Activated CD4-positive, alpha-beta T cell treated with anti-CD3 and anti-CD28 coated beads, Interleukin-2, amount 50 U/mL, for 16 hours (primary cell): ENCODE measurements at regions not wholly inside any gene's neighbourhood (a gene's known extent, or its start where the extent isn't known, plus 50 kb on each side); places are given as distances from the start of the nearest gene placed in this dataset.
A peak's percentile ranks its signal among the peaks of the same experiment; 100 is the strongest.
"Not testable (repeated sequence)": the region's sequence is repeated elsewhere in the genome, so short reads cannot be mapped to it uniquely, and the experiment has no call there.

Experiments used
- DNase-seq: peaks from one replicate; pipeline ENCODE4 v3.0.0-alpha.2; 2020

DNA sequence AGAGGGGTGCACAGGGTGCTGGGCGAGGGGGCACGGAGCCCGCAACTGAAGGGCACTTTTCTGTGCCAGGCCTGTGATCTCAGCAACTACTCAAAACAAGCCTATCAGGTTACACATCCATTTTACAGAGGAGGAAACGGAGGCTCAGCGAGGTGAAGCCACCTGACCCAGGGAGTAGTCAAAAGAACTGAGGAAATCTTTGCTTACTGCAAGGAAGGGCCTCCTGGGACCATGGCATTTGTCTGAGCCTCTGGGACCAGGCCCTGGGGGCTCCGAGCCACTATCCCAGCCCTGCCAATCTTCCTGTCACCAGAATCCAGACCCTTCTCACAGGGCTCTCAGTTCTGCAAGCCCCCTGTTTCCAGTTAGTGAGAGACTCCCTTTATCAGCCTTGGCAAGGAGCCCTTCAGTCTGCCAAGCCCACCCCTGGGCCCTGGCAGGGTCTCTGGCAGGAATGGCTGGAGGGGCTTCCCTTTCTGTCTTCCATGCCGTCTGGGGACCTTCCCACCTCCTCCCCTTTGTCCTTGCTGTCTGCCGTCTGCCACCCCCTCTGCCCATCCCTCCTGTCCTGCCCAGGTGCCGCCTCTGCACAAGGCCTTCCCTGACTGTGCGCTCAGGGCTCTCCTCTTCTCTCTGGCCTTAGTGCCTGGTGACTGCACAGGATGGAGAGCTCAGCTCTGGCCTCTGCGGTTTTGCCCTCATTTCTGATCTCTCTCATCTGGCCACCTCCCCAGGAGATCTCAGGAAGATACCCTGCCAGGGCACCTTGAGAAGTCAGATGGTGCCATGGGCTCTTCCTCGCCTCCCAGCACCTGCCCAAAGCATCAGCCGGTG, 194.7 kb upstream of the GLI2 start:
- no peak for DNase-seq

- no peak for DNase-seq
Observed at GRCh38 chr2:120541553-120541932, 194.1 kb upstream of the GLI2 start.

DNA sequence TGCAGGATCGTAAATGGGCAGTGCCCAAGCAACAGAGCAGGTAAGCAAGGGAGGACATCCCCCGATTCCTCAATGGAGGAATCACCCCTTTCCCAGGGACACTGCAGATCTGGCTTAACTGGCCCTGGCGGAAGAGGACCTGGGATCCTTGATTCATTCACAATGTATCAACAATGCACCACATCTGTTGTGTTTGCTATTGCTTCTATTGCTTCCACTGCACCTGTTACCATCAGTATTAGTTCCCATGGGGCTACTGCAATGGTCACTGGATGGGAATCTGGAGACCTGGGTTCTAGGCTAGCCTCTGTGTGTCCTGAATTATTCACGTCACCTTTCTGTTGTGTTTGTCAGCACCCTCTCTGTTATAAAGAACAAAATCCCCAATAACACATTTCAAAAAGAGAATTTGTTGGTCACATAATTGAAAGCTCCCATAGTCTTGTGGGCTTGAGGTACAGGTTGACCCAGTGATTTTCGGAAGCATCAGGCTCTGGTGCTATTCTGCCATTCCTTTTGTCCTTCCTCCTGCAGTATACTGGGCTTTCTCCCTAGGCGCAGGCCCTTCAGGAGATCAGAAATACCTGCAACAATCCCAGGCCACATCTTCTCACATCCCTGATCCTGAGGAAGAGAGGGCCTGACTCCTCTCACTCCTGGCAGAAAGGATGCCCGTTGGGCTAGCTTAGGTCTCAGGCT, 193.5 kb upstream of the GLI2 start:
- DNase-seq = no peak

DNA sequence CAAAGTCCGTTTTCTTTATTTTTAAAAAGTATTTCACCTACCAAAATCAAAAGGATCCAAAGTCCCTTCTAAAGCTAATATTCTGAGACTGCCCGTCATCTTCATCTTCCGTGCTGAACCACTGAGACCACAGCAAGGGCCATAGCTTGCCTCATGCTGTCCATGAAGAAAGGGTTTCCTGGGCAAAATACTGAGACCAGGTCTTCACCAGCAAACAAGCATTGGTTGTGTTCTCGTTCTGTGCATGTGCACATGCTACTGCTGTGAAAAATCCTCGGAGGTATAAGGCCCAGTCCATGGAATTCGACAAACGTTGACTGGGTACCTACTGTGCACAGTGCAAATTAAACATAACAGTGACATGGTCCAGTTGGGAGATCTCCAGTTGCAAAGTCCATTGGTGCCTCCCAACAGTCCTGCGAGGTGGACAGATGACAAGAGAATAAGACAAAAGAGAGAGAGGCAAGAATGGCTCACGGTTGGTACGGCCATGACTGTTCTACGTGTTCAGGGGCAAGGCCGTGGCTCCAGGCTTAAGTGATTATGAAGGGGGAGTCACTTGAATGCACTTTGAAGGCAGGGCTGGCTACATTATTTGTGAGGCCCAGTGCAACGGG, 192.6 kb upstream of the GLI2 start:
- DNase-seq = no peak

DNA sequence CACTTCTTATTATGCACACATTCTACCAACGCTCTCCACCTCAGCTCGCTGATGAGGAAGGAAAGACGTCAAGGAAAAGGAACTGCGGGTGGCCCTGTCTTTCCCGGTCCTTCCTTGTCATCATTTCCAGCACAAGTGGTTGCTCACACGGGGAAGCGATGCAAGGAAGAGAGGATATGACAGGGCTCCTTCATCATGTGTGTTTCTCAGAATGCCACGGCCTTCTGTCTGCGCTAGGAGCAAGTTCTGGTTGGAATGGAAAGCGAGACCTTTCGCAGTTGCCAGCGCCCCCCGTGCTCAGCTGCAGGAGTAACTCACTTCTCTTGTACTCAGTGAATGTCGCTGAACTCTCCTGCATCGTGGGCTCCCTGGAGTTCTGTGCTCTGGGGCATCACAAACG, 191.8 kb upstream of the GLI2 start:
- DNase-seq = no peak

- no peak for DNase-seq
Observed at GRCh38 chr2:120544522-120544921, 191.1 kb upstream of the GLI2 start.

- not testable (repeated sequence) for DNase-seq
Observed at GRCh38 chr2:120545007-120545406, 190.7 kb upstream of the GLI2 start.

- DNase-seq = no peak
Observed at GRCh38 chr2:120545521-120546047, 190.1 kb upstream of the GLI2 start.

DNA sequence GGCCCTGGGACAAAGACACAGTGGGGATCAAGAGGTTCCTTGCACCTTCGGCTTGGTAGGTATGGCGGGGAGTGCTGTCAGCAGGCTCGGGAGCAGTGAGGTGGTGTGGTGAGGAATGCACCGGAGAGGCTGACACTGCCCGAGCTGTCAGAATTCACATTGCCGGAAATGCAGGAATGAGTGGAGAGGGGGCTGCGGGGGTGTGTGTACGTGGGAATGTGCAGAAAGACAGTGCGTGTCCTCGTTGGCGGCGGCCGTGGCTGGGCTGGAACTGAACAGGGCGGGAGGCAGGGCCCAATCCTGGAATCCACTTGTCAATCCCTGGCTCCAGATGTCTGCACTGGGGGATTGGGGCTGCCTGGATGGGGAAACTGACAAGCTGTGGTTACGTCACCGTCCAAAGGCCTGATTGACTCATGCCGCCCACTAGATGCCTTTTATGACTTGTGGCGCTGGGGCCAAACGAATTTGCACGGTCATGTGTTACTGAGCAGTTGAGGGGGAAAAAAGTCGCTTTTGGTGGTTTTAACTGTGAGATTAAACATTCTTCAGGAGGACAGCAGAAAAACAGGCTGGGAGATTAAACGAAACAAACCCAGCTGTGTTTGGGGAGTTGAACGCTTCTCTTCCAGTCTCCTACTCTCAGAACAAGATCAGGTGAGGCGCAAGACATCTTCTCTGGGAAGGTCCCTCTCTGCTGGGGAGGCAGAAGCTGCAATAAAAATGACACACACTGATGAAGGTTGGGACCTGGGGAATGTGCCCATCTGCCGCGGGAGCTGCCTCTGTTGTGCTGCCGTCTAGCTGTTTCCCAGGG, 189.4 kb upstream of the GLI2 start:
- DNase-seq = no peak

DNA sequence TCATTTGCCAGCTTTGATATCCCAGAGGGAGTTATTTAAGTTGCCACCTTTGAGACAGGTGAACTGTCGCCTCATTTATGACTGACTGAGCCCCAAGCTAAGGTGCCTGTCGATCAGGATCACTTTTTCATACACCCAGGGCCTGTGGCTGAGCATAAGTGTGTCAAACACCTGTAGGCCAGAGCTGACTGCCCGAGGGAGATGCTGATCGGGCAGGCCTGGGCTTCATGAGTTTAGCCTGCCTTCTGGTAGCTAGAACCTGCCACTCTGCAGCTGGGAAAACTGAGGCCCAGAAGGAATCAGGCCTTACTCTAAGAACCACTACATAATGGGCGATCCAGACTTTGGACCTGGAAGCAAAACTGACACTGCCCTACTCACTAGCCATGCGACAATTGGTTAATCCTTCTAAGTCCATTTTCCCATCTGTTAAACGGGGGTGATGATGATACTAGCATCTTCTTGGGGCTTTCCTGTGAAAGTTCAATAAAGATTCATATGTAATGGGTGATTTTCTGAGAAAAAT, 188.7 kb upstream of the GLI2 start:
- DNase-seq = no peak

- no peak for DNase-seq
Observed at GRCh38 chr2:120547662-120548061, 188.0 kb upstream of the GLI2 start.

DNA sequence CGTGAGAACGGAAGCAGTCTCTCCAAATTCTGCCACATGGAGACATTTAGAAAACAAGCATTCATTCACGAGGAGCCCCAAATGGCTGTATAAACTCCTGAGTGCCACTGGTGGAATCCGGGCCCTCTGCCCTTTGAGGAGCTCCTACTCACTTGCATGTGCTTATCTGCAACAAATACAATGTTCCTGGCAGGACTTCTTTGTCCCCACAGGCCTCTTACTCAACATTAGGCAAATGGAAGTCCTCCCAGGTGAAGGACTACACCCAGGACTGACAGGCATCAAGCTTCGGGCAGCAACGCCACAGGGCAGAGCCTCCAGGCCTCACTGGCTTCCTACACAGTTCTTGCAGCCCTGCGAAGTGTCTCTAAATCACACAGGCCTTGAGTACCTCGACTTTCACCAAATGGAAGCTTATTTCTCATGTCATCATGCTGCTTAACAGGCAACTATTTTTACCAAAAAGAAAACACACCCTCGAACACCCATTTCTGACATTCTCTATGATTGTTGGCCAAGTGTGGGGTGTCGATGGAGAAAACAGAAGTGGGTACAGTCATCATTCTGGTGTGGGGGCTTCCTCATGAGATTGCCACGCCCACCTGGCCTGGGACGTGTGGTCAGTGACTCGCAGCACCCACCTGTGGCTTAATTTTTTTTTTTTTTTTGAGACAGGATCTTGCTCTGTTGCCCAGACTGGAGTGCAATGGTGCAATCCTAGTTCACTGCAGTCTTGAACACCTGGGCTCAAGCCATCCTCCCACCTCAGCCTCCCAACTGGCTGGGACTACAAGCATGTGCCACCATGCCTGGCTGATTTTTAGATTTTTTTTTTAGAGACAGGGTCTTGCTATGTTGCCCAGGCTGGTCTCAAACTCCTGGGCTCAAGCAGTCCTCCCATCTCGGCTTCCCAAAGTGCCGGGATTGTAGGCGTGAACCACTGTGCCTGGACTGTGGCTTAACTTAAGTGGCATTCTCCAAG, 186.8 kb upstream of the GLI2 start:
- no peak for DNase-seq

GRCh38 chr2:120549841-120550240, 185.8 kb upstream of the GLI2 start:
- DNase-seq = no peak

DNA sequence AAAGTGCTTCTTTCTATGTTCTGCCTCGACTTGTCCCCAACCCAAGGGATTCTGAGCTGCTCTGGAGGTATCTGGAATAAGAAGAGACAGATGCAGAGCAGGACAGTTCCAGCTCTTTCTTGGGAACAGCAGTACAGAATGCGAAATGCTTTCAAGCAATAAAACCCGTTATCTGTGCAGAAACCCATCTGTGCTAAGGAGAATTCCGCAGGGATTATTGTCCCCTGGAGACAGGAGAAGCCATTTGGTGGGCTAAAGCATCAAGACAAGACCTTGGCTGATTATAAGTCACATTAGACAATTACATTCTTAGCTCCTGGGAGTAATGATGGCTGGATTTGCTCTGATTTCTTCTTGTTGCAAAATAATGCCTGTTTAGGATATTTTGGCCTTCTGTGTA, 185.4 kb upstream of the GLI2 start:
- no peak for DNase-seq

GRCh38 chr2:120550893-120551446, 184.7 kb upstream of the GLI2 start:
- no peak for DNase-seq

GRCh38 chr2:120551522-120551921, 184.1 kb upstream of the GLI2 start:
- DNase-seq = no peak

DNA sequence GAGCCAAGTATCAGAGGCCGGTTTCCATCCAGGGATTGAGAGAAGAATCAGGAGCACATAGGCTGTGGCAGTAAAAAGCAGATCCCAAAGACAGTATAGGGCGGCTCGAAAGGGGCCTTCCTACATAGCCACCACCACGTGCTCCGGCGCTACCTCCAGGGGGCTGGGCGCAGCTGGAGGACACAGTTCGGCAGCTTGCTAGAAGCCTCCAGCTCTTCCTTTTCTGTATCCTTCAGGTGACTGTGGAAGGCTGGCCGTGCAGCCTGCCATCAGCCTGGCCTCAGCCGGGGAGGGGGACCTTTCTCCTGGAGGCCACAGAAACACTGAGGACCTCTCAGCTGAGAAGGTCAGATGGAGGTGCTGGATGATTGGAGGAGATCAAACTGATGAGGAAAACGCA, 183.6 kb upstream of the GLI2 start:
- DNase-seq = no peak

DNA sequence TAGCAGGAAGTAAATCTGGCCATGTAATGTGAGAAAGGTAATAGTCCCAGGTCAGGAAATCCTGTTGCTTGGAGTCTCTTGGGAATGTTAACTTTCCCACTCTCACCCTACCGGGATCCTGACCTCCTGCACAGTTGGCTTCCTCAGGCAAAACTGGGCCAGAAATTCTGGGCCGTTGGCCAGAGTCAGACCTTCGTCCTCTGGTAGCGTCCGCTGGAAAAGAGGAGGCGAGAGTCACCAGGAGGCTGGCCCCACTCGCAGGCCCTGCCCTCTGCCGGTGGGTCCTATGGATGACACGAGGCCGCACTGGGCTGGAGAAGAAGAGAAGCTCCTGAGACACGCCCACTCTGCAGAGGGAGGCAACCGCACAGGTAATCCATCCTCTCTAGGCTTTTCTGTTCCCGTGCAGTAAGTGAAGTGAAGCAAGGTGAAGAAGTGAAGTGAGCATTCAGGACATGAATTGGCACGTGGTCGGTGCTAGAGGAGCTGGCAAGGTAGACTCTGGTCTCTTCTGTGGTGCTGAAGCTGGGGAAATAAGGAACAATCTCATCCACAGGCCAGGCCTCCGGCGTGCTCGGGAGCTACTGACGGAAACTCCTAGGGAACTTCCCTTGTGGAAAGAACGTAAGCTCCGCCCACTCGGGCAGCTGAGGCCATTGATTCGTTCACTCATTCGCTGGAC, 182.7 kb upstream of the GLI2 start:
- peak; percentile 36 for DNase-seq

- no peak for DNase-seq
Observed at GRCh38 chr2:120554625-120555032, 181.0 kb upstream of the GLI2 start.

- DNase-seq = no peak
Observed at GRCh38 chr2:120555092-120555491, 180.6 kb upstream of the GLI2 start.
